HEK293 (cell line): ENCODE measurements at regions not wholly inside any gene's neighbourhood (a gene's known extent, or its start where the extent isn't known, plus 50 kb on each side); places are given as distances from the start of the nearest gene placed in this dataset.
"Not testable (repeated sequence)": the region's sequence is repeated elsewhere in the genome, so short reads cannot be mapped to it uniquely, and the experiment has no call there.

Experiments
- SALL2 ChIP-seq: fragments of 450-650 bp; formaldehyde crosslinking; IDR thresholded peaks from 2 replicates; pipeline ENCODE4 v1.5.0; 2017; ENCODE audit warnings: missing biosample characterization, mild to moderate bottlenecking, missing genetic modification characterization, borderline replicate concordance
- ZBTB7A ChIP-seq: fragments of 450-650 bp; formaldehyde crosslinking; IDR thresholded peaks from 2 replicates; pipeline ENCODE4 v1.5.1; 2016; ENCODE audit warnings: low read depth, missing biosample characterization, missing genetic modification characterization
- ZIC2 ChIP-seq: fragments of 450-650 bp; formaldehyde crosslinking; IDR thresholded peaks from 2 replicates; pipeline ENCODE4 v1.5.1; 2016; ENCODE audit warnings: missing biosample characterization, missing genetic modification characterization
- ZNF121 ChIP-seq: fragments of 450-650 bp; formaldehyde crosslinking; IDR thresholded peaks from 2 replicates; pipeline ENCODE4 v1.5.1; 2016; ENCODE audit warnings: missing biosample characterization, missing genetic modification characterization
- ZNF239 ChIP-seq: fragments of 450-650 bp; formaldehyde crosslinking; IDR thresholded peaks from 2 replicates; pipeline ENCODE4 v1.5.1; 2016; ENCODE audit warnings: missing biosample characterization, missing genetic modification characterization
- ZNF24 ChIP-seq: fragments of 450-650 bp; formaldehyde crosslinking; IDR thresholded peaks from 2 replicates; pipeline ENCODE4 v1.5.1; 2016; ENCODE audit warnings: missing biosample characterization, missing genetic modification characterization
- ZNF302 ChIP-seq: fragments of 450-650 bp; formaldehyde crosslinking; IDR thresholded peaks from 2 replicates; pipeline ENCODE4 v1.5.1; 2016; ENCODE audit warnings: missing biosample characterization, missing genetic modification characterization, low read depth
- ZNF324 ChIP-seq: fragments of 450-650 bp; formaldehyde crosslinking; IDR thresholded peaks from 2 replicates; pipeline ENCODE4 v1.5.1; 2016; ENCODE audit warnings: missing biosample characterization, missing genetic modification characterization
- ZNF510 ChIP-seq: fragments of 450-650 bp; formaldehyde crosslinking; IDR thresholded peaks from 2 replicates; pipeline ENCODE4 v1.5.1; 2018; ENCODE audit warnings: mild to moderate bottlenecking, missing genetic modification characterization, missing biosample characterization; ENCODE audit not compliant: insufficient replicate concordance
- ZNF777 ChIP-seq: fragments of 450-650 bp; formaldehyde crosslinking; IDR thresholded peaks from 2 replicates; pipeline ENCODE4 v1.5.1; 2017; ENCODE audit warnings: missing biosample characterization, missing genetic modification characterization, borderline replicate concordance
- TF ChIP-seq, protein P1 (sequence below): fragments of 450-650 bp; formaldehyde crosslinking; IDR thresholded peaks from 2 replicates; pipeline ENCODE4 v1.5.1; 2016; ENCODE audit warnings: missing biosample characterization, missing genetic modification characterization
- TF ChIP-seq, protein P2 (sequence below): fragments of 450-650 bp; formaldehyde crosslinking; IDR thresholded peaks from 2 replicates; pipeline ENCODE4 v1.5.1; 2016; ENCODE audit warnings: missing biosample characterization, missing genetic modification characterization
- TF ChIP-seq, protein P3 (sequence below): fragments of 450-650 bp; IDR thresholded peaks from 2 replicates; pipeline ENCODE4 v1.5.1; 2018; ENCODE audit warnings: missing biosample characterization, mild to moderate bottlenecking, missing genetic modification characterization
- TF ChIP-seq, protein P4 (sequence below): fragments of 450-650 bp; formaldehyde crosslinking; IDR thresholded peaks from 2 replicates; pipeline ENCODE4 v1.5.1; 2016; ENCODE audit warnings: missing biosample characterization, missing genetic modification characterization

DNA sequence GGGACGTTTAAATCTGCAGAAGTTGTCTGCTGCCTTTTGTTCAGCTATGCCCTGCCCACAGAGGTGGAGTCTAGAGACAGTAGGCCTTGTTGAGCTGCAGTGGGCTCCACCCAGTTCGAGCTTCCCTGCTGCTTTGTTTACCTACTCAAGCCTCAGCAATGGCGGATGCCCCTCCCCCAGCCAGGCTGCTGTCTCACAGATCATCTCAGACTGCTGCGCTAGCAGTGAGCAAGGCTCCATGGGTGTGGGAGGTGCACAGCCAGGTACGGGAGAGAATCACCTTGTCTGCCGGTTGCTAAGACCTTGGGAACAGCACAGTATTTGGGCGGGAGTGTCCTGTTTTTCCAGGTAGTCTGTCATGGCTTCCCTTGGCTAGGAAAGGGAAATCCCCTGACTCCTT lies 114.3 kb upstream of the PALM2AKAP2 start:
- not testable (repeated sequence) for TF ChIP-seq ZNF324 (tag by site-specific recombination); ZIC2; ZNF121 (tag by site-specific recombination); ZNF239 (tag by site-specific recombination); SALL2 (tag by site-specific recombination); ZNF24 (tag by site-specific recombination); ZNF302 (tag by site-specific recombination); ZBTB7A (tag by site-specific recombination); ZNF777 (tag by site-specific recombination); ZNF510 (tag by site-specific recombination)
- TF ChIP-seq, protein P1, sequence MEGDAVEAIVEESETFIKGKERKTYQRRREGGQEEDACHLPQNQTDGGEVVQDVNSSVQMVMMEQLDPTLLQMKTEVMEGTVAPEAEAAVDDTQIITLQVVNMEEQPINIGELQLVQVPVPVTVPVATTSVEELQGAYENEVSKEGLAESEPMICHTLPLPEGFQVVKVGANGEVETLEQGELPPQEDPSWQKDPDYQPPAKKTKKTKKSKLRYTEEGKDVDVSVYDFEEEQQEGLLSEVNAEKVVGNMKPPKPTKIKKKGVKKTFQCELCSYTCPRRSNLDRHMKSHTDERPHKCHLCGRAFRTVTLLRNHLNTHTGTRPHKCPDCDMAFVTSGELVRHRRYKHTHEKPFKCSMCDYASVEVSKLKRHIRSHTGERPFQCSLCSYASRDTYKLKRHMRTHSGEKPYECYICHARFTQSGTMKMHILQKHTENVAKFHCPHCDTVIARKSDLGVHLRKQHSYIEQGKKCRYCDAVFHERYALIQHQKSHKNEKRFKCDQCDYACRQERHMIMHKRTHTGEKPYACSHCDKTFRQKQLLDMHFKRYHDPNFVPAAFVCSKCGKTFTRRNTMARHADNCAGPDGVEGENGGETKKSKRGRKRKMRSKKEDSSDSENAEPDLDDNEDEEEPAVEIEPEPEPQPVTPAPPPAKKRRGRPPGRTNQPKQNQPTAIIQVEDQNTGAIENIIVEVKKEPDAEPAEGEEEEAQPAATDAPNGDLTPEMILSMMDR: not testable (repeated sequence)
- TF ChIP-seq, protein P2, sequence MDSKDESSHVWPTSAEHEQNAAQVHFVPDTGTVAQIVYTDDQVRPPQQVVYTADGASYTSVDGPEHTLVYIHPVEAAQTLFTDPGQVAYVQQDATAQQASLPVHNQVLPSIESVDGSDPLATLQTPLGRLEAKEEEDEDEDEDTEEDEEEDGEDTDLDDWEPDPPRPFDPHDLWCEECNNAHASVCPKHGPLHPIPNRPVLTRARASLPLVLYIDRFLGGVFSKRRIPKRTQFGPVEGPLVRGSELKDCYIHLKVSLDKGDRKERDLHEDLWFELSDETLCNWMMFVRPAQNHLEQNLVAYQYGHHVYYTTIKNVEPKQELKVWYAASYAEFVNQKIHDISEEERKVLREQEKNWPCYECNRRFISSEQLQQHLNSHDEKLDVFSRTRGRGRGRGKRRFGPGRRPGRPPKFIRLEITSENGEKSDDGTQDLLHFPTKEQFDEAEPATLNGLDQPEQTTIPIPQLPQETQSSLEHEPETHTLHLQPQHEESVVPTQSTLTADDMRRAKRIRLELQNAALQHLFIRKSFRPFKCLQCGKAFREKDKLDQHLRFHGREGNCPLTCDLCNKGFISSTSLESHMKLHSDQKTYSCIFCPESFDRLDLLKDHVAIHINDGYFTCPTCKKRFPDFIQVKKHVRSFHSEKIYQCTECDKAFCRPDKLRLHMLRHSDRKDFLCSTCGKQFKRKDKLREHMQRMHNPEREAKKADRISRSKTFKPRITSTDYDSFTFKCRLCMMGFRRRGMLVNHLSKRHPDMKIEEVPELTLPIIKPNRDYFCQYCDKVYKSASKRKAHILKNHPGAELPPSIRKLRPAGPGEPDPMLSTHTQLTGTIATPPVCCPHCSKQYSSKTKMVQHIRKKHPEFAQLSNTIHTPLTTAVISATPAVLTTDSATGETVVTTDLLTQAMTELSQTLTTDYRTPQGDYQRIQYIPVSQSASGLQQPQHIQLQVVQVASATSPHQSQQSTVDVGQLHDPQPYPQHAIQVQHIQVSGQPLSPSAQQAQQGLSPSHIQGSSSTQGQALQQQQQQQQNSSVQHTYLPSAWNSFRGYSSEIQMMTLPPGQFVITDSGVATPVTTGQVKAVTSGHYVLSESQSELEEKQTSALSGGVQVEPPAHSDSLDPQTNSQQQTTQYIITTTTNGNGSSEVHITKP (tag by site-specific recombination): not testable (repeated sequence)
- TF ChIP-seq, protein P3, sequence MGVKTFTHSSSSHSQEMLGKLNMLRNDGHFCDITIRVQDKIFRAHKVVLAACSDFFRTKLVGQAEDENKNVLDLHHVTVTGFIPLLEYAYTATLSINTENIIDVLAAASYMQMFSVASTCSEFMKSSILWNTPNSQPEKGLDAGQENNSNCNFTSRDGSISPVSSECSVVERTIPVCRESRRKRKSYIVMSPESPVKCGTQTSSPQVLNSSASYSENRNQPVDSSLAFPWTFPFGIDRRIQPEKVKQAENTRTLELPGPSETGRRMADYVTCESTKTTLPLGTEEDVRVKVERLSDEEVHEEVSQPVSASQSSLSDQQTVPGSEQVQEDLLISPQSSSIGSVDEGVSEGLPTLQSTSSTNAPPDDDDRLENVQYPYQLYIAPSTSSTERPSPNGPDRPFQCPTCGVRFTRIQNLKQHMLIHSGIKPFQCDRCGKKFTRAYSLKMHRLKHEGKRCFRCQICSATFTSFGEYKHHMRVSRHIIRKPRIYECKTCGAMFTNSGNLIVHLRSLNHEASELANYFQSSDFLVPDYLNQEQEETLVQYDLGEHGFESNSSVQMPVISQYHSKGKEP (tag by site-specific recombination): not testable (repeated sequence)
- TF ChIP-seq, protein P4, sequence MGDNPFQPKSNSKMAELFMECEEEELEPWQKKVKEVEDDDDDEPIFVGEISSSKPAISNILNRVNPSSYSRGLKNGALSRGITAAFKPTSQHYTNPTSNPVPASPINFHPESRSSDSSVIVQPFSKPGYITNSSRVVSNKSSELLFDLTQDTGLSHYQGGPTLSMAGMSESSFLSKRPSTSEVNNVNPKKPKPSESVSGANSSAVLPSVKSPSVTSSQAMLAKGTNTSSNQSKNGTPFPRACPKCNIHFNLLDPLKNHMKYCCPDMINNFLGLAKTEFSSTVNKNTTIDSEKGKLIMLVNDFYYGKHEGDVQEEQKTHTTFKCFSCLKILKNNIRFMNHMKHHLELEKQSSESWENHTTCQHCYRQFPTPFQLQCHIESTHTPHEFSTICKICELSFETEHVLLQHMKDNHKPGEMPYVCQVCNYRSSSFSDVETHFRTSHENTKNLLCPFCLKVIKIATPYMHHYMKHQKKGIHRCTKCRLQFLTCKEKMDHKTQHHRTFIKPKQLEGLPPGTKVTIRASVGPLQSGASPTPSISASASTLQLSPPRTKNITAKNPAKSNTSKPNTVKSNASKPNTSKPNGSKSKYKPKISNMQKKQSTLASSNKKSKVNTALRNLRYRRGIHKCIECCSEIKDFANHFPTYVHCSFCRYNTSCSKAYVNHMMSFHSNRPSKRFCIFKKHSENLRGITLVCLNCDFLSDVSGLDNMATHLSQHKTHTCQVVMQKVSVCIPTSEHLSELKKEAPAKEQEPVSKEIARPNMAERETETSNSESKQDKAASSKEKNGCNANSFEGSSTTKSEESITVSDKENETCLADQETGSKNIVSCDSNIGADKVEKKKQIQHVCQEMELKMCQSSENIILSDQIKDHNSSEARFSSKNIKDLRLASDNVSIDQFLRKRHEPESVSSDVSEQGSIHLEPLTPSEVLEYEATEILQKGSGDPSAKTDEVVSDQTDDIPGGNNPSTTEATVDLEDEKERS (tag by site-specific recombination): not testable (repeated sequence)
